Calu3 (cell line): ENCODE measurements at regions not wholly inside any gene's neighbourhood (a gene's known extent, or its start where the extent isn't known, plus 50 kb on each side); places are given as distances from the start of the nearest gene placed in this dataset.

Experiments used
- BruUV-seq: library from RNA; stranded (reverse); fragments of 400-500 nt; replicated peaks from 2 replicates; lab custom pipeline; 2021; lab: Mats Ljungman, UMichigan
- CTCF ChIA-PET: fragments of 300-600 bp; sonication (Branson Sonifier 250); formaldehyde crosslinking; loops from one replicate; lab custom pipeline; 2022; ENCODE audit warnings: antibody characterized with exemption; lab: Charles Lee
- DNase-seq: peaks from one replicate; pipeline ENCODE4 v3.0.0; 2022
- H3K27ac Mint-ChIP-seq: one replicate; pipeline ENCODE4 v1.8.0; 2022; ENCODE audit warnings: mixed read lengths; ENCODE audit not compliant: unreplicated experiment
- H3K27me3 Mint-ChIP-seq: one replicate; pipeline ENCODE4 v1.8.0; 2022; ENCODE audit warnings: mixed read lengths; ENCODE audit not compliant: unreplicated experiment
- H3K36me3 Mint-ChIP-seq: one replicate; pipeline ENCODE4 v1.8.0; 2022; ENCODE audit warnings: mild to moderate bottlenecking, moderate library complexity, mixed read lengths; ENCODE audit not compliant: insufficient read depth, unreplicated experiment
- H3K4me1 Mint-ChIP-seq: one replicate; pipeline ENCODE4 v1.8.0; 2022; ENCODE audit warnings: mild to moderate bottlenecking, low read depth, mixed read lengths; ENCODE audit not compliant: unreplicated experiment
- H3K4me3 Mint-ChIP-seq: one replicate; pipeline ENCODE4 v1.8.0; 2022; ENCODE audit warnings: mild to moderate bottlenecking, low read depth, moderate library complexity, mixed read lengths; ENCODE audit not compliant: unreplicated experiment
- H3K9me3 Mint-ChIP-seq: one replicate; pipeline ENCODE4 v1.8.0; 2022; ENCODE audit warnings: low read depth, mixed read lengths; ENCODE audit not compliant: unreplicated experiment
- intact Hi-C: fragments of 100-400 bp; cut with micrococcal nuclease; formaldehyde crosslinking; loops from one replicate; pipeline ENCODE4 v1.10.0; 2022; ENCODE audit not compliant: unreplicated experiment
- TF ChIP-seq, protein P1 (sequence below): fragments of 200-600 bp; IDR thresholded peaks from one replicate; pipeline ENCODE4 v1.8.0; 2022; ENCODE audit warnings: antibody characterized with exemption; ENCODE audit not compliant: unreplicated experiment

DNA sequence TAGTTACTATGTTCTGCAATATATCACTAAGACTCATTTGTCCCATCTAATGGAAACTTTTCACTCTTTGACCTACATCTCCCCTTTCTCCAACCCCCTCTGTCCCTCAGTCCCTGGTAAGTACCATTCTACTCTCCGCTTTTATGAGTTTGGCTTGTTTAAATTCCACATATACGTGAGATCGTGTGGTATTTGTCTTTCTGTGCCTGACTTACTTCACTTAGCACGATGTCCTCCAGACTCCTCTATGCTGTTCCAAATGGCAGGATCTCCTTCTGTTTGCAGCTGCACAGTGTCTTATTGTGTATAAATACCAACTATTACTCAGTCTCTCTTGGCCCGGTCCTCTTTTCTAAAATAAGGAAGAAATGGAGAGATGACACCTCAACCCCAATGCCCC lies 205.4 kb upstream of the NTM start:
- H3K9me3 Mint-ChIP-seq, result peaks cover 9% of the 10 kb centered on the region
- DNase-seq, result no peak
- TF ChIP-seq, protein P1, sequence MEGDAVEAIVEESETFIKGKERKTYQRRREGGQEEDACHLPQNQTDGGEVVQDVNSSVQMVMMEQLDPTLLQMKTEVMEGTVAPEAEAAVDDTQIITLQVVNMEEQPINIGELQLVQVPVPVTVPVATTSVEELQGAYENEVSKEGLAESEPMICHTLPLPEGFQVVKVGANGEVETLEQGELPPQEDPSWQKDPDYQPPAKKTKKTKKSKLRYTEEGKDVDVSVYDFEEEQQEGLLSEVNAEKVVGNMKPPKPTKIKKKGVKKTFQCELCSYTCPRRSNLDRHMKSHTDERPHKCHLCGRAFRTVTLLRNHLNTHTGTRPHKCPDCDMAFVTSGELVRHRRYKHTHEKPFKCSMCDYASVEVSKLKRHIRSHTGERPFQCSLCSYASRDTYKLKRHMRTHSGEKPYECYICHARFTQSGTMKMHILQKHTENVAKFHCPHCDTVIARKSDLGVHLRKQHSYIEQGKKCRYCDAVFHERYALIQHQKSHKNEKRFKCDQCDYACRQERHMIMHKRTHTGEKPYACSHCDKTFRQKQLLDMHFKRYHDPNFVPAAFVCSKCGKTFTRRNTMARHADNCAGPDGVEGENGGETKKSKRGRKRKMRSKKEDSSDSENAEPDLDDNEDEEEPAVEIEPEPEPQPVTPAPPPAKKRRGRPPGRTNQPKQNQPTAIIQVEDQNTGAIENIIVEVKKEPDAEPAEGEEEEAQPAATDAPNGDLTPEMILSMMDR, result no peak
- H3K27ac Mint-ChIP-seq, result no peak overlapping the region
- no TSS peak for BruUV-seq
- CTCF ChIA-PET, result no interaction called here
- no peaks in the 10 kb centered on the region for H3K36me3 Mint-ChIP-seq
- H3K4me1 Mint-ChIP-seq, result no peaks in the 10 kb centered on the region
- no peak overlapping the region for H3K4me3 Mint-ChIP-seq
- H3K27me3 Mint-ChIP-seq, result no peaks in the 10 kb centered on the region
- intact Hi-C loops, result no loop called here

DNA sequence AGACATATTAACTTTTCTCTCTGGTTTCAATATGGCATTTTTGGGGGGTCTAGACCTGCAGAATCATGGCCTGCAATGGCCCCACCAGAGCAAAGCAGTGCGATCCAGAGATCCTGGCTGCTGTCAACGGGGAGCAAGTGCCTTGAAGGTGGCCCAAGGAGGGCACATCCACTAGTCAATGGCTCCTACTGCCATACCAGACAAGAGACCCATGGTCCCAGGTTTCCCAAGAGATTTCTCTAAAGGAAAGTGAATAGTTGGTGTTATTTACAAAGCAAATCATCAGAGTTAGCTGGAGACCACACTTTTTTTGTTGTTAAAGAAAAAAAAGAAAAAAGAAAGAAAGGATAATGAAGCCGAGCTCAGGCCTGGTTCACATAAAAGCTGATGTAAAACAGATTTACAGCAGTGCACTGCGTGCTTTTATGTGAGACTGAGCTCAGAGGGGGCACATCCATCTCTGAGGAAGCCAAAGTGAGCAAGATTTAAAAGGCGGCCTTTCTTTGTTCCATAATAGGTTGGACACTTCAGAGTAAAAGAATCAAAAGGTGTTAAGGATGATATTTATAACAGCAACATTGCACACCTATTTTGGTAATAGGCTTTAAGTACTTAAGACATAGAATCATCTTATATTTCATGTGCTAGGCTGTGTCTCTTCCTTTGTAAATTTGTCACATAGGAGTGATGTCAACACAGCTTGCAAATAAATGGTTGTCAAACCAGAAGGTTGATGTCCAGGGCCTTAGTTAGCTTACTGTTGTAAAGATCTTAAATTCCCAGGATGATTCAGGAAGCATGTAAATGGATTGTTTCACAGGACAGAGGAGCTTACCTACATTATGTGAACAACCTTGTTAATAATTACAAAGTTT lies 201.3 kb upstream of the NTM start:
- Mint-ChIP-seq H3K27me3 (no peaks in the 10 kb centered on the region), H3K27ac (no peak overlapping the region)

DNA sequence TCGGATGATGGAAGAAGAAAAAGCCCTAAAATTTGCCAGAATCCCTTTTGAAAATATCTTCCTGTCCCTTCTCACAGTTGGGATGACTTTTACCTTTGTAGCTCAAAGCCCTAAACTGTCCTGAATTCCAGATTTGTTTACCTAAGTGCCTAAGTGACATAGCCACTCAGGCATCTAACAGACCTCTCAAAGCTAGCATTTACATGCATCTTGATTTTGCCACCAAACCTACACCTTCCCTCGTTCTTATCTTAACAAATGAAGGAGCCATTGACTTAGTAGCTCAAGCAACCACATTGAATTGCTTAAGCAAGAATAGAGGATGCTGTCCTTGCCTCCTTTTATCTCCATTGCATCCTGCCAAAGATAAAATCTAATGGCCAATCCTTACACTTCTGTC lies 198.4 kb upstream of the NTM start:
- Mint-ChIP-seq H3K9me3 (peaks cover 7% of the 10 kb centered on the region), H3K4me1 (no peaks in the 10 kb centered on the region), H3K4me3 (no peak overlapping the region), H3K36me3 (no peaks in the 10 kb centered on the region), H3K27me3 (no peaks in the 10 kb centered on the region), H3K27ac (no peak overlapping the region)
- no peak for DNase-seq
- BruUV-seq, result no TSS peak
- CTCF ChIA-PET, result no interaction called here
- intact Hi-C loops, result no loop called here
- TF ChIP-seq, protein P1, result no peak

More for the DNA sequence above, 201.3 kb upstream of the NTM start:
- CTCF ChIA-PET, result interaction anchor here (0.6 kb wide), 1 partner anchor 222 kb away, joined by 4 read pairs; no protein-coding TSS in a partner anchor
- Mint-ChIP-seq H3K9me3 (peaks cover 5% of the 10 kb centered on the region), H3K36me3 (no peaks in the 10 kb centered on the region), H3K4me1 (no peaks in the 10 kb centered on the region), H3K4me3 (no peak overlapping the region)
- no peak for DNase-seq
- TF ChIP-seq, protein P1, result no peak
- intact Hi-C loops, result no loop called here
- no TSS peak for BruUV-seq

DNA sequence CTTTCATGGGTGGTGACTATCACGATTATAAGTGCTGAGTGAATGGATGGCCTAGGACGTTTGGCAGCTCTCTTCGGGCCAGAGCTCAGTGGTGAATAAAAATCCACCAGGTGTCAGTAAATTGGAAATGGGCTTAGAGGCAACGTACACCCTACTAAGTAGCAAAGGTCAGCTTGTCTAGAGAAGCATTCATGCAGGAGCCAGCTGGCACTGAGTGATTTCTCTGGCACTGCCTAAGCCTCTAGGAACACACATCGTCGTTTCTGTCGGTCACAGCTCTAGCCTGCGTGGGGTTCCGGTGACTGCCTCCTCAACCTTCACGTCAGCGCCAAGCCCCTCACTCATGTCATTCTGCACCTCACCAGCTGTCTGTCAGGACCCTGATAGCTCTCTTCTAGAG lies 192.4 kb upstream of the NTM start:
- intact Hi-C loops, result no loop called here

More for the DNA sequence above, 192.4 kb upstream of the NTM start:
- Mint-ChIP-seq H3K27me3 (no peaks in the 10 kb centered on the region), H3K36me3 (no peaks in the 10 kb centered on the region), H3K9me3 (peaks cover 4% of the 10 kb centered on the region), H3K27ac (no peak overlapping the region), H3K4me1 (no peaks in the 10 kb centered on the region), H3K4me3 (no peak overlapping the region)
- BruUV-seq, result no TSS peak
- CTCF ChIA-PET, result no interaction called here
- no peak for DNase-seq
- TF ChIP-seq, protein P1, result no peak
